OCI-LY1 (cell line): ENCODE measurements at regions not wholly inside any gene's neighbourhood (a gene's known extent, or its start where the extent isn't known, plus 50 kb on each side); places are given as distances from the start of the nearest gene placed in this dataset.

Experiments
- H2AFZ ChIP-seq: fragments of 200-600 bp; sonication (generic), shearing (Covaris generic); 2 replicates; pipeline ENCODE4 v1.6.0; 2014; ENCODE audit warnings: antibody characterized with exemption, mild to moderate bottlenecking, low read length
- H3F3A ChIP-seq: fragments of 200-600 bp; sonication (generic), shearing (Covaris generic); 2 replicates; pipeline ENCODE4 v1.6.0; 2014; ENCODE audit warnings: mild to moderate bottlenecking, antibody characterized with exemption, low read length, moderate library complexity; ENCODE audit not compliant: insufficient read depth
- H3K27ac ChIP-seq: fragments of 200-600 bp; sonication (generic); 2 replicates; pipeline ENCODE4 v1.5.1; 2014; ENCODE audit warnings: low read length, mixed run types, mild to moderate bottlenecking, low read depth; ENCODE audit not compliant: poor library complexity, severe bottlenecking
- H3K27me3 ChIP-seq: fragments of 200-600 bp; sonication (generic); 2 replicates; pipeline ENCODE4 v1.6.0; 2014; ENCODE audit warnings: antibody characterized with exemption, mild to moderate bottlenecking, low read length, moderate library complexity; ENCODE audit not compliant: insufficient read depth
- H3K36me3 ChIP-seq: fragments of 200-600 bp; sonication (generic); 2 replicates; pipeline ENCODE4 v1.6.1; 2014; ENCODE audit warnings: mild to moderate bottlenecking, antibody characterized with exemption, low read length, moderate library complexity, mixed read lengths; ENCODE audit not compliant: insufficient read depth
- H3K4me1 ChIP-seq: fragments of 200-600 bp; sonication (generic); 2 replicates; pipeline ENCODE4 v1.5.1; 2014; ENCODE audit warnings: mild to moderate bottlenecking, low read length, moderate library complexity; ENCODE audit not compliant: insufficient read depth, severe bottlenecking
- H3K4me2 ChIP-seq: fragments of 200-600 bp; sonication (generic), shearing (Covaris generic); 2 replicates; pipeline ENCODE4 v1.6.1; 2014; ENCODE audit warnings: low read length
- H3K4me3 ChIP-seq: fragments of 200-600 bp; sonication (generic); 2 replicates; pipeline ENCODE4 v1.5.1; 2014; ENCODE audit warnings: low read length, low read depth, mild to moderate bottlenecking, mixed read lengths; ENCODE audit not compliant: poor library complexity, severe bottlenecking
- H3K79me2 ChIP-seq: fragments of 200-600 bp; shearing (Covaris generic); 2 replicates; pipeline ENCODE4 v1.6.1; 2016; ENCODE audit warnings: mixed run types, low read length, mixed read lengths; ENCODE audit not compliant: insufficient read depth
- H3K9ac ChIP-seq: fragments of 200-600 bp; sonication (generic), shearing (Covaris generic); 2 replicates; pipeline ENCODE4 v1.6.1; 2014; ENCODE audit warnings: mild to moderate bottlenecking, low read length, mixed read lengths
- H3K9me2 ChIP-seq: fragments of 200-600 bp; sonication (generic), shearing (Covaris generic); 2 replicates; pipeline ENCODE4 v1.6.1; 2014; ENCODE audit warnings: low read depth, mild to moderate bottlenecking, low read length, mixed read lengths
- H3K9me3 ChIP-seq: fragments of 200-600 bp; shearing (Covaris generic); 2 replicates; pipeline ENCODE4 v1.6.1; 2014; ENCODE audit warnings: low read length, mixed read lengths
- H4K20me1 ChIP-seq: fragments of 200-600 bp; sonication (generic), shearing (Covaris generic); 2 replicates; pipeline ENCODE4 v1.6.0; 2016; ENCODE audit warnings: mild to moderate bottlenecking, low read length; ENCODE audit not compliant: insufficient read depth
- CTCF ChIP-seq: fragments of 200-600 bp; sonication (generic), shearing (Covaris generic); IDR thresholded peaks from 2 replicates; pipeline ENCODE4 v1.5.1; 2017; ENCODE audit warnings: mild to moderate bottlenecking, antibody characterized with exemption, low read length, moderate library complexity, mixed read lengths
- EZH2 ChIP-seq: fragments of 200-600 bp; sonication (generic), shearing (Covaris generic); IDR thresholded peaks from 2 replicates; pipeline ENCODE4 v1.8.0; 2017; ENCODE audit warnings: borderline replicate concordance, mixed run types, mild to moderate bottlenecking, antibody characterized with exemption, low read length, moderate library complexity, mixed read lengths

GRCh38 chr4:62243895-62244294 lies 1043.8 kb downstream of the ADGRL3 start:
- no peak for TF ChIP-seq EZH2
- TF ChIP-seq CTCF: no peak
- no peaks in the 10 kb centered on the region for H4K20me1 ChIP-seq
- H3K4me3 ChIP-seq: no peak overlapping the region
- H3K36me3 ChIP-seq: no peaks in the 10 kb centered on the region
- no peaks in the 10 kb centered on the region for H3K9me2 ChIP-seq
- H3K27me3 ChIP-seq: no peaks in the 10 kb centered on the region
- no peaks in the 10 kb centered on the region for H3K4me1 ChIP-seq
- H3K79me2 ChIP-seq: no peaks in the 10 kb centered on the region
- no peak overlapping the region for H3K4me2 ChIP-seq
- H3K27ac ChIP-seq: no peak overlapping the region
- H3K9ac ChIP-seq: no peak overlapping the region
- H3F3A ChIP-seq: no peaks in the 10 kb centered on the region
- H2AFZ ChIP-seq: no peak overlapping the region
- no peaks in the 10 kb centered on the region for H3K9me3 ChIP-seq

GRCh38 chr4:62235911-62236310 lies 1035.8 kb downstream of the ADGRL3 start:
- Histone ChIP-seq H3K4me2 (no peak overlapping the region), H3K79me2 (no peaks in the 10 kb centered on the region), H3K36me3 (no peaks in the 10 kb centered on the region), H2AFZ (no peak overlapping the region), H3K27me3 (no peaks in the 10 kb centered on the region), H3K9me2 (no peaks in the 10 kb centered on the region), H3K4me1 (no peaks in the 10 kb centered on the region), H4K20me1 (no peaks in the 10 kb centered on the region), H3K9me3 (no peaks in the 10 kb centered on the region), H3K4me3 (no peak overlapping the region), H3K9ac (no peak overlapping the region), H3F3A (no peaks in the 10 kb centered on the region), H3K27ac (no peak overlapping the region)
- TF ChIP-seq EZH2 (no peak), CTCF (no peak)

GRCh38 chr4:62232814-62233213 lies 1032.7 kb downstream of the ADGRL3 start:
- Histone ChIP-seq H4K20me1 (no peaks in the 10 kb centered on the region), H2AFZ (no peak overlapping the region), H3K4me3 (no peak overlapping the region), H3K27me3 (no peaks in the 10 kb centered on the region), H3K9me3 (no peaks in the 10 kb centered on the region), H3K79me2 (no peaks in the 10 kb centered on the region), H3K27ac (no peak overlapping the region), H3K4me2 (no peak overlapping the region), H3K4me1 (no peaks in the 10 kb centered on the region), H3K36me3 (no peaks in the 10 kb centered on the region), H3F3A (no peaks in the 10 kb centered on the region), H3K9ac (no peak overlapping the region), H3K9me2 (no peaks in the 10 kb centered on the region; the same call in 1 of the 2 replicates)
- TF ChIP-seq CTCF (no peak), EZH2 (no peak)
